WERI-Rb-1 (cell line): ENCODE measurements at regions not wholly inside any gene's neighbourhood (a gene's known extent, or its start where the extent isn't known, plus 50 kb on each side); places are given as distances from the start of the nearest gene placed in this dataset.

Experiments used
- DNase-seq: peaks from one replicate; pipeline ENCODE4 v3.0.0-alpha.2; 2020
- H3K27ac ChIP-seq: fragments of 250-450 bp; sonication (Bioruptor Pico); 2 replicates; pipeline ENCODE4 v1.5.1; 2020; ENCODE audit warnings: mild to moderate bottlenecking, moderate library complexity
- H3K27me3 ChIP-seq: fragments of 250-450 bp; sonication (Bioruptor Pico); 2 replicates; pipeline ENCODE4 v1.5.1; 2021; ENCODE audit warnings: mild to moderate bottlenecking, low read depth, moderate library complexity; ENCODE audit not compliant: insufficient read depth, severe bottlenecking
- H3K36me3 ChIP-seq: fragments of 250-450 bp; sonication (Bioruptor Pico); 2 replicates; pipeline ENCODE4 v1.5.1; 2020; ENCODE audit warnings: mild to moderate bottlenecking, moderate library complexity
- H3K4me3 ChIP-seq: 2 replicates; pipeline ENCODE4 v1.5.1; 2011; ENCODE audit warnings: low read depth, mild to moderate bottlenecking, control low read depth, low read length
- H3K9me3 ChIP-seq: fragments of 250-450 bp; sonication (Bioruptor Pico); 2 replicates; pipeline ENCODE4 v1.5.1; 2021; ENCODE audit warnings: mild to moderate bottlenecking, moderate library complexity; ENCODE audit not compliant: severe bottlenecking
- TF ChIP-seq, protein P1 (sequence below): IDR thresholded peaks from 2 replicates; pipeline ENCODE4 v1.5.1; 2011; ENCODE audit warnings: low read depth, mild to moderate bottlenecking, control low read depth, inconsistent platforms, low read length

DNA sequence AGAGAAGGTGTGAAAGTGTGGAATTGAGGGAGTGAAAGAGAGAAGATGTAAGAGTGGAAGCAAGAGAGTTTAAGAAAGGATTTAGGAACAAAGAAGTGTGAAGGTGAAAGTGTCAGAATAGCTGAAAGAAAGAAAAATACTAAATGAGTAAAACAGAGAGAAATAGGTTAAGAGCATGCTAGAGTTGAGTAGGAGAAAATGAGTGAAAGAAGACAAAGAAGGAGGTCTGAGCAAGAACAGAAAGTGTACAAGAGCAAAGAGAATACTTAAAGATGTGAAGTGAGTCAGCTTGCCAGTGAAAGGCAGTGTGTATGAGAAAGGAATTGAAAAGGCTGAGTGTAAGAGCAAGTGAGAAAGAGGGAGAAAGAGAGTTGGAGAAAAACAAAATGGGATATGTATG lies 348.8 kb upstream of the BCHE start:
- DNase-seq, result no peak
- no peaks in the 10 kb centered on the region for H3K36me3 ChIP-seq
- no peak overlapping the region for H3K4me3 ChIP-seq
- H3K27ac ChIP-seq, result no peak overlapping the region
- TF ChIP-seq, protein P1, sequence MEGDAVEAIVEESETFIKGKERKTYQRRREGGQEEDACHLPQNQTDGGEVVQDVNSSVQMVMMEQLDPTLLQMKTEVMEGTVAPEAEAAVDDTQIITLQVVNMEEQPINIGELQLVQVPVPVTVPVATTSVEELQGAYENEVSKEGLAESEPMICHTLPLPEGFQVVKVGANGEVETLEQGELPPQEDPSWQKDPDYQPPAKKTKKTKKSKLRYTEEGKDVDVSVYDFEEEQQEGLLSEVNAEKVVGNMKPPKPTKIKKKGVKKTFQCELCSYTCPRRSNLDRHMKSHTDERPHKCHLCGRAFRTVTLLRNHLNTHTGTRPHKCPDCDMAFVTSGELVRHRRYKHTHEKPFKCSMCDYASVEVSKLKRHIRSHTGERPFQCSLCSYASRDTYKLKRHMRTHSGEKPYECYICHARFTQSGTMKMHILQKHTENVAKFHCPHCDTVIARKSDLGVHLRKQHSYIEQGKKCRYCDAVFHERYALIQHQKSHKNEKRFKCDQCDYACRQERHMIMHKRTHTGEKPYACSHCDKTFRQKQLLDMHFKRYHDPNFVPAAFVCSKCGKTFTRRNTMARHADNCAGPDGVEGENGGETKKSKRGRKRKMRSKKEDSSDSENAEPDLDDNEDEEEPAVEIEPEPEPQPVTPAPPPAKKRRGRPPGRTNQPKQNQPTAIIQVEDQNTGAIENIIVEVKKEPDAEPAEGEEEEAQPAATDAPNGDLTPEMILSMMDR, result no peak
- H3K9me3 ChIP-seq, result no peaks in the 10 kb centered on the region
- no peaks in the 10 kb centered on the region for H3K27me3 ChIP-seq

DNA sequence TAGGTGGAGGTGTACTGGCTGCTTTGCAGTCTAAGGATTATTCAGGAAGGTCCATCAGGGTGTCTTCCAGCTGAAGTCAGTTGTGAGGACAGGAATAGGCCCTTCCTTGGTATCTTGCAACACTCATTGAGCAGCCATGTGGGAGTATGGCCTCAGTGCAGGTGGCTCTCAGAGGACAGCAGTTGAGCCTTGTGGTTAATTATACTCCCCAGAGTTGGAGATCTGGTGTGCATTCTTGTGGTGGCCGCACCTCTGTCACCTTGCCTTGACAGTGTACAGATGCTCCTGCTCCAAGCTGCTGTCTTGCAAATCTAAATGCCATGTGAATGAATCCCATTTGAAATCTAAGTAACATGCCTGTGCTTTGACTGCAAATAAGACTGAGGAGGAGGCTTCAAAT lies 339.9 kb upstream of the BCHE start:
- TF ChIP-seq, protein P1, result no peak
- Histone ChIP-seq H3K27me3 (no peaks in the 10 kb centered on the region), H3K9me3 (no peaks in the 10 kb centered on the region), H3K36me3 (no peaks in the 10 kb centered on the region), H3K4me3 (no peak overlapping the region), H3K27ac (no peak overlapping the region)
- DNase-seq, result no peak

DNA sequence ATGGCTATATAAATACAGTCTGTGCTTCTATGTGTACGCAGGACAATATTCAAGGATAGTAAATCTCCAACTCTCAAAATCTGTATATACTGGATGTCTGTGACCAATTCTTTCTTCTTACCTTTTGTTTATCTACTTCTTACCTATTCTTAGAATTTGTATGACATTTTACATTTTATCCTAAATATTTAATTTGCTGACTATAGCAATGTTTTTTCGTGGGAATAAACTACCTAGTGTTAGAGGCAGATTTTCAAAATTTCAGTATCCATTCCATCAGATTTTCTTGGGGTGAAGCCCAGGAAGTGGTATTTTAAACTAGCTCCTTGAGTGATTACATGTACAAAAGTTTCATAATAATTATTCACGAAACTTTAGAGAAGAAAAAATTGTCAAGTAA lies 334.5 kb upstream of the BCHE start:
- Histone ChIP-seq H3K27me3 (no peaks in the 10 kb centered on the region), H3K4me3 (no peak overlapping the region), H3K36me3 (no peaks in the 10 kb centered on the region), H3K9me3 (no peaks in the 10 kb centered on the region), H3K27ac (no peak overlapping the region)
- TF ChIP-seq, protein P1, result no peak
- no peak for DNase-seq

DNA sequence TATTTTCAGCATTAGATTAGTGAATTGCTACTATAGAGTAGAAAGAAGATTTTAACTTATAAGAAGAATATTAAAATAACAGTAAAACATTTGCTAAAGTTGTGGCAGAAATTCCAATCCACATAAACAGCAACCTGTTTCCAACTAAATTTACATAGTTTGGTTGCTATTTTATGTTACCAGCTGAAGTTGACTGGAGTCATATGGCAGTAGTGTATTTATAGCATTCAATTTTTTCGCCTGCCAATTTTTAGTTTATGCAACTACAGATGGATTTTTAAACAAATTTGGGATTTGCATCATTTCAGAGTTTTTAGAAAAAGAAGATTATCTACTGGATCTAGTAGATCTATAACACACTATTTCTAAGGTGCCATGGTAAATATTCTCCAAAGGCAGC lies 332.5 kb upstream of the BCHE start:
- TF ChIP-seq, protein P1, result no peak

DNA sequence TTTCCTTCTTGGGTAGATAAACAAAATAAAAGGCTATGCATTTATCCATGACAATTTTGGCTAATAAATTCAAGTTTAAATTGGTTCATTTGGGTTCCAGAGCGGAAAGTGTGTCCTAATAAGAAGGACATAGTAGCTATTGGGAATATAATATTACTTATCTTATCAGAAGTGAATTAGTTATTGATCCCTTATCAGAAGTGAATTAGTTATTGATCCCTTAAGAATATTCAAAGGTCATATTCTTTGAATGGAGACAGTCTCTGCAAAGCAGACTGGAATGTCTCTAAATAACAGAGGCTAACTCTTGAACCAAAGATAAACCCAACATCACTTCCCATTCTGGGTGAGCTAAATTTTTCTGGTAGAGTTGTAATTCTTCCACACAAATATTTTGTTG lies 290.7 kb upstream of the BCHE start:
- H3K36me3 ChIP-seq, result no peaks in the 10 kb centered on the region
- no peak overlapping the region for H3K27ac ChIP-seq
- DNase-seq, result no peak
- H3K4me3 ChIP-seq, result no peak overlapping the region
- no peaks in the 10 kb centered on the region for H3K9me3 ChIP-seq
- TF ChIP-seq, protein P1, result no peak
- H3K27me3 ChIP-seq, result no peaks in the 10 kb centered on the region

More for the DNA sequence above, 332.5 kb upstream of the BCHE start:
- Histone ChIP-seq H3K27ac (no peak overlapping the region), H3K4me3 (no peak overlapping the region), H3K27me3 (no peaks in the 10 kb centered on the region), H3K9me3 (no peaks in the 10 kb centered on the region), H3K36me3 (no peaks in the 10 kb centered on the region)
- no peak for DNase-seq

DNA sequence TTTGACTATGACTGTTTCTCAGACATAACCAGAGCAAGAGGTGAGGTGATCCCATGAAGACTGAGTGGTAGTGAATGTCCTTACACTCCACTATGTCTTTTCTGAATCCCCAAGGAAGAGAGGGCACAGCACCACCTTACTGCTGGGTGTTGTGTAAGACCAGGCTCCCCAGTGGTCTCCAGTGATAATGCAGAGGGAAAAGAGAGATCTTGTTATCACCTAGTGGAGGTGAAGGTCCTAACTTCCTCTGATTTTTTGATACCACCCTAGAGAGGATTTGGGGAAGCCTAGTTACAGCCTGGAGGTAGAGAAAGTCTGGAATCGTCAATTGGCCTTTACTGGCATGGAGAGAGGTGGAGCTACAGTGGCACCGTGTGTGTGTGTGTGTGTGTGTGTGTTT lies 288.0 kb upstream of the BCHE start:
- Histone ChIP-seq H3K9me3 (no peaks in the 10 kb centered on the region), H3K27me3 (no peaks in the 10 kb centered on the region), H3K27ac (no peak overlapping the region), H3K36me3 (no peaks in the 10 kb centered on the region), H3K4me3 (no peak overlapping the region)
- TF ChIP-seq, protein P1, result no peak
- DNase-seq, result no peak
